Thoracic aorta (tissue), 2 donors: ENCODE measurements at regions not wholly inside any gene's neighbourhood (a gene's known extent, or its start where the extent isn't known, plus 50 kb on each side); places are given as distances from the start of the nearest gene placed in this dataset.

Experiments
- ATAC-seq: fragments of 150-250 bp; one replicate; pipeline ENCODE4 v1.8.0; 2017; ENCODE audit warnings: low read depth; ENCODE audit not compliant: insufficient number of reproducible peaks, low FRiP score
- DNase-seq: peaks from one replicate; pipeline ENCODE4 v3.0.0-alpha.2; 2020; ENCODE audit warnings: low spot score
- H3K27ac ChIP-seq, 2 donors: fragments of 200-600 bp; sonication (generic); 1 replicate in 1 of 2; 2 replicates in 1 of 2; pipeline ENCODE4 v1.5.1; 2016; ENCODE audit warnings: mild to moderate bottlenecking in 2 of 2, moderate library complexity in 2 of 2
- H3K27me3 ChIP-seq: fragments of 200-600 bp; sonication (generic); replicated peaks from 2 replicates; pipeline ENCODE4 v1.6.0; 2016; ENCODE audit warnings: mild to moderate bottlenecking; ENCODE audit not compliant: insufficient read depth
- H3K36me3 ChIP-seq: fragments of 200-600 bp; sonication (generic); one replicate; pipeline ENCODE4 v1.5.1; 2016
- H3K4me1 ChIP-seq, 2 donors: fragments of 200-600 bp; sonication (generic); 1 replicate in 1 of 2; 2 replicates in 1 of 2; pipeline versions ENCODE4 v1.5.1 to v1.6.0; 2016; ENCODE audit warnings: low read depth in 2 of 2, mild to moderate bottlenecking in 1 of 2; ENCODE audit not compliant: control insufficient read depth in 1 of 2
- H3K4me3 ChIP-seq: fragments of 200-600 bp; sonication (generic); 2 replicates; pipeline ENCODE4 v1.5.1; 2016; ENCODE audit warnings: mild to moderate bottlenecking
- H3K9me3 ChIP-seq: fragments of 200-600 bp; sonication (generic); 2 replicates; pipeline ENCODE4 v1.5.1; 2016
- TF ChIP-seq, protein P1 (sequence below): fragments of 200-600 bp; sonication (generic); IDR thresholded peaks from one replicate; pipeline ENCODE4 v1.5.1; 2019; ENCODE audit warnings: antibody characterized with exemption

DNA sequence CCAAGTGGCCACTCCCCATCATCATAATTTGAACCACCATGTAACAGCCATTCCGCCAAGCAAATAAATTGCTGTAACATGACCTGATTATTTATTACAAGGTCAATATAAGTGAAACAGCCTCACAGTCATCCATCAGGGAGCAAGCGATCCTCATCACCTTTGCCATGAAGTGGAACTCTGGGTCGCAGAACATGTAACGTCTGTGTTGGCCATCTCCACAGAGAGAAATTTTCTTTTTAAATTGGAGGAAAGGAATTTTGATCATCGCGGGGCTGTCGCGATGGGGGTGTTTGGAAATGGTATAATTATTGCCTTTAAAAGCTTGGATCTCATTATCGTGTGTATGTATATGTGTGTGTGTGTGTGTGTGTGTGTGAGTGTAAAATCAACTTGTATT lies 90.2 kb downstream of the SHOX start:
- no peaks in the 10 kb centered on the region for H3K27me3 ChIP-seq
- H3K4me3 ChIP-seq = no peak overlapping the region
- H3K36me3 ChIP-seq = no peaks in the 10 kb centered on the region
- ATAC-seq (no peak), DNase-seq (no peak)
- TF ChIP-seq, protein P1, sequence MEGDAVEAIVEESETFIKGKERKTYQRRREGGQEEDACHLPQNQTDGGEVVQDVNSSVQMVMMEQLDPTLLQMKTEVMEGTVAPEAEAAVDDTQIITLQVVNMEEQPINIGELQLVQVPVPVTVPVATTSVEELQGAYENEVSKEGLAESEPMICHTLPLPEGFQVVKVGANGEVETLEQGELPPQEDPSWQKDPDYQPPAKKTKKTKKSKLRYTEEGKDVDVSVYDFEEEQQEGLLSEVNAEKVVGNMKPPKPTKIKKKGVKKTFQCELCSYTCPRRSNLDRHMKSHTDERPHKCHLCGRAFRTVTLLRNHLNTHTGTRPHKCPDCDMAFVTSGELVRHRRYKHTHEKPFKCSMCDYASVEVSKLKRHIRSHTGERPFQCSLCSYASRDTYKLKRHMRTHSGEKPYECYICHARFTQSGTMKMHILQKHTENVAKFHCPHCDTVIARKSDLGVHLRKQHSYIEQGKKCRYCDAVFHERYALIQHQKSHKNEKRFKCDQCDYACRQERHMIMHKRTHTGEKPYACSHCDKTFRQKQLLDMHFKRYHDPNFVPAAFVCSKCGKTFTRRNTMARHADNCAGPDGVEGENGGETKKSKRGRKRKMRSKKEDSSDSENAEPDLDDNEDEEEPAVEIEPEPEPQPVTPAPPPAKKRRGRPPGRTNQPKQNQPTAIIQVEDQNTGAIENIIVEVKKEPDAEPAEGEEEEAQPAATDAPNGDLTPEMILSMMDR = no peak
- no peaks in the 10 kb centered on the region for H3K4me1 ChIP-seq
- no peak overlapping the region for H3K27ac ChIP-seq
- H3K9me3 ChIP-seq = no peaks in the 10 kb centered on the region

- H3K36me3 ChIP-seq = no peaks in the 10 kb centered on the region
- no peaks in the 10 kb centered on the region for H3K9me3 ChIP-seq
- H3K4me3 ChIP-seq = no peak overlapping the region
- ATAC-seq (no peak), DNase-seq (no peak)
- TF ChIP-seq, protein P1 = no peak
- no peaks in the 10 kb centered on the region for H3K4me1 ChIP-seq
- H3K27me3 ChIP-seq = no peaks in the 10 kb centered on the region
- H3K27ac ChIP-seq = no peak overlapping the region
Measured at GRCh38 chrX:720250-720649, 89.7 kb downstream of the SHOX start.

DNA sequence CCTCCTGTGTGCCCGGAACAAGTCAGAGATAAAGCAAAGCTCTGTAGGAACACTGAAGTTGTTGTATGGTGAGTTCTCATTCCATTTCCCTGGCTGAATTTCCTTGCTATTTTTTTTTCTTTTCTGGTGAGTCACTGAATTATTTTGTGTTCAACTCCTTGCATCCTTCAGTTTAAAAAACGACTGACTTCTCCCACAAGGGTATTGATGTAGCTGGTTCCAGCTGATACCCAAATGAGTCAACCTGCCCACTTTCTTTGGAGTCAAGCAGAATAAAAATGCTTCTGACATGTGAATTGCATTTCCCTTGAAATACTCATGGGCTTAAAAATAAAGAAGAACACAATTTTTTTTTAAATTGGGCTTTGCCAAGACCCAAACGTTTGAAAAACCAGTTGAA lies 85.5 kb downstream of the SHOX start:
- H3K27ac ChIP-seq = no peak overlapping the region
- H3K4me1 ChIP-seq = no peaks in the 10 kb centered on the region
- H3K27me3 ChIP-seq = no peaks in the 10 kb centered on the region
- no peaks in the 10 kb centered on the region for H3K36me3 ChIP-seq
- H3K9me3 ChIP-seq = peaks cover 3% of the 10 kb centered on the region
- TF ChIP-seq, protein P1 = no peak
- H3K4me3 ChIP-seq = no peak overlapping the region
- no peak for DNase-seq
- no peak for ATAC-seq

GRCh38 chrX:714131-714530 lies 83.5 kb downstream of the SHOX start:
- Histone ChIP-seq H3K9me3 (peaks cover 3% of the 10 kb centered on the region), H3K27ac (no peak overlapping the region)

More at GRCh38 chrX:714131-714530, 83.5 kb downstream of the SHOX start:
- no peak overlapping the region for H3K4me3 ChIP-seq
- no peaks in the 10 kb centered on the region for H3K27me3 ChIP-seq
- no peaks in the 10 kb centered on the region for H3K4me1 ChIP-seq
- ATAC-seq (no peak), DNase-seq (no peak)
- TF ChIP-seq, protein P1 = no peak
- no peaks in the 10 kb centered on the region for H3K36me3 ChIP-seq
